ENCODE measurements at regions not wholly inside any gene's neighbourhood (a gene's known extent, or its start where the extent isn't known, plus 50 kb on each side); places are given as distances from the start of the nearest gene placed in this dataset.

GRCh38 chr20:40887105-40887504, 141.5 kb upstream of the TOP1 start (continued):
- TF ChIP-seq HIC2 (CRISPR knock-in tag; IDR thresholded peaks at IDR 0.05; ENCODE audit: low read depth) (no peak), ZNF552 (CRISPR knock-in tag; IDR thresholded peaks at IDR 0.05; ENCODE audit: borderline replicate concordance) (no peak), CAMTA2 (CRISPR knock-in tag; IDR thresholded peaks at IDR 0.05; ENCODE audit: borderline replicate concordance) (no peak), ZNF343 (CRISPR knock-in tag; IDR thresholded peaks at IDR 0.05) (no peak), ZNF572 (CRISPR knock-in tag; IDR thresholded peaks at IDR 0.05) (no peak), TRAFD1 (CRISPR knock-in tag; IDR thresholded peaks at IDR 0.05; ENCODE audit: borderline replicate concordance) (no peak), ZNF800 (CRISPR knock-in tag; IDR thresholded peaks at IDR 0.05) (peak; percentile 68; the same call in 1 of the 2 replicates), MED1 (CRISPR knock-in tag; IDR thresholded peaks at IDR 0.05) (no peak), STAG1 (CRISPR knock-in tag; IDR thresholded peaks at IDR 0.05) (no peak), RERE (CRISPR knock-in tag; IDR thresholded peaks at IDR 0.05; ENCODE audit: low read depth) (no peak), ARID2 (CRISPR knock-in tag; IDR thresholded peaks at IDR 0.05; ENCODE audit: borderline replicate concordance) (no peak), HNRNPUL1 (IDR thresholded peaks at IDR 0.05; ENCODE audit: low read depth, low read length) (no peak), AKAP8 (CRISPR knock-in tag; IDR thresholded peaks at IDR 0.05) (no peak), DZIP1 (CRISPR knock-in tag; IDR thresholded peaks at IDR 0.05) (no peak), ZKSCAN1 (IDR thresholded peaks at IDR 0.05; ENCODE audit: low read length) (no peak)
